Liver (tissue), 3 donors: ENCODE measurements at regions not wholly inside any gene's neighbourhood (a gene's known extent, or its start where the extent isn't known, plus 50 kb on each side); places are given as distances from the start of the nearest gene placed in this dataset.

ENCODE experiments used
- CTCF ChIP-seq: fragments of 150-350 bp; IDR thresholded peaks from 2 replicates; pipeline ENCODE4 v1.5.1; 2017; ENCODE audit warnings: improper control_type of control experiment, low read depth, low read length; ENCODE audit not compliant: missing input control
- EGR1 ChIP-seq, 2 donors: IDR thresholded peaks; 2 replicates each; pipeline ENCODE4 v1.6.1; 2016 to 2018; ENCODE audit warnings: antibody characterized with exemption in 2 of 2, low read depth in 2 of 2
- FOXA1 ChIP-seq: IDR thresholded peaks from 2 replicates; pipeline ENCODE4 v1.6.1; 2016; ENCODE audit warnings: antibody characterized with exemption
- RAD21 ChIP-seq, 2 donors: IDR thresholded peaks; 2 replicates each; pipeline ENCODE4 v1.6.1; 2016; ENCODE audit warnings: antibody characterized with exemption in 2 of 2, mild to moderate bottlenecking in 2 of 2
- donor health status: healthy.
- donor health status: healthy.

GRCh38 chr13:61136093-61136492 lies 279.6 kb downstream of the PCDH20 start:
- TF ChIP-seq EGR1 (IDR thresholded peaks at IDR 0.05; ENCODE audit: low read depth in 2 of 2) (no peak), FOXA1 (no peak), CTCF (no peak), RAD21 (IDR thresholded peaks at IDR 0.05) (no peak)
